ENCODE measurements at regions not wholly inside any gene's neighbourhood (a gene's known extent, or its start where the extent isn't known, plus 50 kb on each side); places are given as distances from the start of the nearest gene placed in this dataset.

DNA sequence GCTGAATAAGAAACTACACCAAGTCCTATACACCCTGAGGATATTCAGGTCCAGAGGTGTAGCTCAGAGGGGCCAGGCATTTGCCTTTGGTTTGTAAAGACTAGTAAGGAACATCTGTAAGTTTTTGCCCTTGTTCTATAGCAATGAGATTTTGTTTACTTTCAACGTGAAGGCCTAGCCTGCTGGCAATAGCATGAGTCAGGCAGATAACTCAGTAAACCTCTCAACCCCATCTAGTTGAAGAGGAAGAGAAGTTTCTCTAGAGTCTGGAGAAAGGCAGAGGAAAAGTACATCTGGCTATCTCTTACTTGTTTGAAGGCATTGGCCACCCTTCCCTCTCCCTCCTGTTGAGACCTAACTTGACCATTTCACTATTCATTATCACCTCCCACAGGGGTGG is 70.3 kb upstream of the ZNF521 start:
- TF ChIP-seq POLR2AphosphoS5 (IDR thresholded peaks at IDR 0.05; ENCODE audit: borderline replicate concordance, low read depth, low read length): no peak
- TF ChIP-seq EZH2 (IDR thresholded peaks at IDR 0.05): no peak

Data from SK-N-MC (cell line).